ENCODE measurements at regions not wholly inside any gene's neighbourhood (a gene's known extent, or its start where the extent isn't known, plus 50 kb on each side); places are given as distances from the start of the nearest gene placed in this dataset.

- in situ Hi-C loops (cut with HindIII; ENCODE audit: low sequenced_read_pairs): no loop called here
- TF ChIP-seq, protein P1, sequence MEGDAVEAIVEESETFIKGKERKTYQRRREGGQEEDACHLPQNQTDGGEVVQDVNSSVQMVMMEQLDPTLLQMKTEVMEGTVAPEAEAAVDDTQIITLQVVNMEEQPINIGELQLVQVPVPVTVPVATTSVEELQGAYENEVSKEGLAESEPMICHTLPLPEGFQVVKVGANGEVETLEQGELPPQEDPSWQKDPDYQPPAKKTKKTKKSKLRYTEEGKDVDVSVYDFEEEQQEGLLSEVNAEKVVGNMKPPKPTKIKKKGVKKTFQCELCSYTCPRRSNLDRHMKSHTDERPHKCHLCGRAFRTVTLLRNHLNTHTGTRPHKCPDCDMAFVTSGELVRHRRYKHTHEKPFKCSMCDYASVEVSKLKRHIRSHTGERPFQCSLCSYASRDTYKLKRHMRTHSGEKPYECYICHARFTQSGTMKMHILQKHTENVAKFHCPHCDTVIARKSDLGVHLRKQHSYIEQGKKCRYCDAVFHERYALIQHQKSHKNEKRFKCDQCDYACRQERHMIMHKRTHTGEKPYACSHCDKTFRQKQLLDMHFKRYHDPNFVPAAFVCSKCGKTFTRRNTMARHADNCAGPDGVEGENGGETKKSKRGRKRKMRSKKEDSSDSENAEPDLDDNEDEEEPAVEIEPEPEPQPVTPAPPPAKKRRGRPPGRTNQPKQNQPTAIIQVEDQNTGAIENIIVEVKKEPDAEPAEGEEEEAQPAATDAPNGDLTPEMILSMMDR (IDR thresholded peaks at IDR 0.05; ENCODE audit: low read depth, low read length, missing control alignments): no peak
- DNase-seq (ENCODE audit: low read depth): no peak
- no peak overlapping the region for H3K4me3 ChIP-seq (ENCODE audit: low read depth, low read length)
These were observed 410.3 kb downstream of the SLC6A15 start for GRCh38 chr12:84502180-84502860.

DNA sequence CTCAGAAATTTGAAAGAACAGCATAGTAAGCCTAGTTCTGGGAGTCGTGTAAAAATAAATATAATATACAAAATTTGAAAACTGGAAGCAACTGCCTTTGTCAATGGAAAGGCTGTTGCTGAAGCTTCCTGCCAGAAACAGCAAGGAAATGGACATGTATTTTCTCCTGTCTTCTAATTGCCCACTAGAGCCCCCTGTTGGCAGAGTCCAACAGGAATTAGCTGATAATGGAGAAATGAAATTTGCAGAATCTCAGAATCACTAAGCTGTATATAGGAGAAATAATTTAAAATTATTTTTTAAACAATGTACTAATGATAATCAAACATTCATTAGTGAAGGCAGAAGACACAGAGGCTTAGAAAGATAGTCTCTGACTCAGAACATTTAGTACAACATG is 414.8 kb downstream of the SLC6A15 start:
- DNase-seq (ENCODE audit: low read depth): peak; percentile 5
- no peak overlapping the region for H3K4me3 ChIP-seq (ENCODE audit: low read depth, low read length)
- TF ChIP-seq, protein P1 (IDR thresholded peaks at IDR 0.05; ENCODE audit: low read depth, low read length, missing control alignments): peak; percentile 56
- in situ Hi-C loops (cut with HindIII; ENCODE audit: low sequenced_read_pairs): no loop called here

DNA sequence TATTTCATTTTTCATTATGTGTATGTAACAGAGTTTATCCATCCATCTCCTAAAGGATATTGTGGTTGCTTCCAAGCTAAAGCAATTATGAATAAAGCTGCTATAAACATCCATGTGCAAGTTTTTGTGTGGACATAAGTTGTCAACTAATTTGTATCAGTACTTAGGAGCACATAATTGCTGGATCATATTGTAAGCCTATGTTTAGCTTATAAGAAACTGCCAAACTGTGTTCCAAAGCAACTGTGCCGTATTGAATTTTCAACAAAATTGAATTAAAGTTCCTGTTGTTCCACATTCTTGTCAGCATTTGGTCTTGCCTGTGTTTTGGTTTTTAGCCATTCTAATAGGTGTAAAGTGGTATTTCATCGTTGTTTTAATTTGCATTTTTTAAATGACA is 416.9 kb downstream of the SLC6A15 start:
- in situ Hi-C loops (cut with HindIII; ENCODE audit: low sequenced_read_pairs): no loop called here
- TF ChIP-seq, protein P1 (IDR thresholded peaks at IDR 0.05; ENCODE audit: low read depth, low read length, missing control alignments): no peak
- no peak overlapping the region for H3K4me3 ChIP-seq (ENCODE audit: low read depth, low read length)
- no peak for DNase-seq (ENCODE audit: low read depth)

DNA sequence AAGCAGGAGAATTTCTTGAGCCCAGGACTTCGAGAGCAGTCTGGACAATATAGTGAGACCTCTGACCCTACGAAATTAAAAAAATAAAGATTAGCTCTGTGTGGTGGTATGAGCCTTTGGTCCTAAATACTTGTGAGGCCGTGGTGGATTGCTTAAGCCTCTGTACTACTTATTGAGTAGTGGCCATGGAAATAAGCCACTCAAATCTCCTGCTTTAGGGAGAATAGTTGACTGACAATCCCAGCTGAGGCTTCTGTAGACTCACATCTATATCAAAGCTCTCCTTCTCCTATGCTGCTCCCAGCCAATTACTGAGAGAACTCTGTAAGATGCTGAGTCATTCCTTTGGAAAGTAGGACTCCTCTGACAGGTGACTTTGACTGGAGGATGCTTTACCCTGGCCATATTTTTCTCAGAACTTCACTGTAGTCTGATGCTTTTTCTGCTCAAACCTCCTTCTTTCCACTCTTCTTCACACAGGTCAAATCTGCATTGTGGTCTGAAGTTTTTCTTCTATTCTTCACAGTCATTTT is 420.2 kb downstream of the SLC6A15 start:
- DNase-seq (ENCODE audit: low read depth): no peak
- in situ Hi-C loops (cut with HindIII; ENCODE audit: low sequenced_read_pairs): no loop called here
- TF ChIP-seq, protein P1 (IDR thresholded peaks at IDR 0.05; ENCODE audit: low read depth, low read length, missing control alignments): no peak
- no peak overlapping the region for H3K4me3 ChIP-seq (ENCODE audit: low read depth, low read length)

- TF ChIP-seq, protein P1 (IDR thresholded peaks at IDR 0.05; ENCODE audit: low read depth, low read length, missing control alignments): no peak
- in situ Hi-C loops (cut with HindIII; ENCODE audit: low sequenced_read_pairs): no loop called here
- no peak overlapping the region for H3K4me3 ChIP-seq (ENCODE audit: low read depth, low read length)
- no peak for DNase-seq (ENCODE audit: low read depth)
These were observed 427.8 kb downstream of the SLC6A15 start for GRCh38 chr12:84484798-84485197.

GRCh38 chr12:84480803-84481202 is 431.8 kb downstream of the SLC6A15 start:
- TF ChIP-seq, protein P1 (IDR thresholded peaks at IDR 0.05; ENCODE audit: low read depth, low read length, missing control alignments): no peak
- in situ Hi-C loops (cut with HindIII; ENCODE audit: low sequenced_read_pairs): no loop called here
- DNase-seq (ENCODE audit: low read depth): no peak
- no peak overlapping the region for H3K4me3 ChIP-seq (ENCODE audit: low read depth, low read length)

Data from astrocyte of the cerebellum (primary cell).